Adrenal gland (tissue), 9 donors: ENCODE measurements at regions not wholly inside any gene's neighbourhood (a gene's known extent, or its start where the extent isn't known, plus 50 kb on each side); places are given as distances from the start of the nearest gene placed in this dataset.

ENCODE experiments used
- DNase-seq, 7 donors: peaks; one replicate each; pipeline ENCODE4 v3.0.0-alpha.2; 2019 to 2020
- H3K27ac ChIP-seq, 5 donors: fragments of 200-600 bp; sonication (generic) in 4 of 5; 1 replicate in 3 of 5; 2 replicates in 2 of 5; pipeline versions ENCODE4 v1.5.1 to v1.8.0; 2016 to 2020; ENCODE audit warnings: mild to moderate bottlenecking in 1 of 5
- H3K27me3 ChIP-seq: fragments of 200-600 bp; 2 replicates; pipeline ENCODE4 v1.8.0; 2021
- H3K36me3 ChIP-seq, 2 donors: fragments of 200-600 bp; replicated peaks in 1 of 2; 1 replicate in 1 of 2; 2 replicates in 1 of 2; pipeline versions ENCODE4 v1.5.1 to v1.8.0; 2018 to 2022
- H3K4me1 ChIP-seq, 2 donors: fragments of 200-600 bp; replicated peaks in 1 of 2; 1 replicate in 1 of 2; 2 replicates in 1 of 2; pipeline versions ENCODE4 v1.5.1 to v1.8.0; 2018 to 2021
- H3K4me3 ChIP-seq, 4 donors: fragments of 200-600 bp; sonication (generic) in 3 of 4; one replicate each; pipeline ENCODE4 v1.5.1; 2016 to 2018
- H3K9me3 ChIP-seq, 3 donors: fragments of 200-600 bp; sonication (generic) in 1 of 3; replicated peaks in 1 of 3; 1 replicate in 2 of 3; 2 replicates in 1 of 3; pipeline versions ENCODE4 v1.5.1 to v1.8.0; 2016 to 2021
- CTCF ChIP-seq, 6 experiments: fragments of 450-650 bp in 4 of 6; fragments of 200-600 bp in 2 of 6; sonication (generic) in 1 of 6; IDR thresholded peaks; 1 replicate in 5 of 6; 2 replicates in 1 of 6; pipeline versions ENCODE4 v1.5.1 to v1.8.0; 2016 to 2021; ENCODE audit warnings: antibody characterized with exemption in 6 of 6, mild to moderate bottlenecking in 2 of 6, moderate library complexity in 1 of 6
- POLR2A ChIP-seq, 2 donors: fragments of 450-650 bp; IDR thresholded peaks; one replicate each; pipeline ENCODE4 v1.6.1; 2017; ENCODE audit warnings: antibody characterized with exemption in 2 of 2, mild to moderate bottlenecking in 2 of 2, moderate library complexity in 1 of 2
- WGBS, 4 donors: extraction: QIAGEN DNeasy Blood & Tissue Kit in 2 of 4; methylation state at CpG; one replicate each; pipeline versions ENCODE4 v1.1.5 to v1.1.7; 2013 to 2017; 5-methylcytosine and 5-hydroxymethylcytosine counted together
- intact Hi-C, 2 donors: fragments of 100-400 bp; cut with DNase I; formaldehyde crosslinking; loops; one replicate each; pipeline versions ENCODE4 v1.14.1 to v1.15.0; 2022 to 2023
- donor health status: healthy with polysubstance abuse.
- donor health status: Bipolar disorder and iron deficiency.
- donor health status: DM: yes; HTN: yes; CAD: no.
- donor health status: DM: no; HTN: no; CAD: no.
- donor health status: DM: no; HTN: no; CAD: no.

- no peaks in the 10 kb centered on the region for H3K9me3 ChIP-seq
- no peak for DNase-seq
- H3K4me3 ChIP-seq = no peak overlapping the region
- H3K27me3 ChIP-seq = no peaks in the 10 kb centered on the region
- H3K36me3 ChIP-seq = no peaks in the 10 kb centered on the region
- WGBS, 4 donors = 69 to 83% (median 74%) methylated on average over 1 of the region's 1 CpG
- peaks cover 0 to 10% of the 10 kb centered on the region in 2 donors for H3K4me1 ChIP-seq
- TF ChIP-seq CTCF (IDR thresholded peaks at IDR 0.05) = no peak
- no peak for TF ChIP-seq POLR2A (IDR thresholded peaks at IDR 0.05)
- intact Hi-C loops = no loop called here
- no peak overlapping the region for H3K27ac ChIP-seq
Observed at GRCh38 chr11:96621161-96621560, 231.3 kb downstream of the JRKL start.

- peak in 2 of 7 donors; percentile 24 to 31 for DNase-seq
- H3K36me3 ChIP-seq = no peaks in the 10 kb centered on the region
- 68 to 75% (median 70%) methylated on average over 6 of the region's 6 CpGs for WGBS, 4 donors
- intact Hi-C loops = no loop called here
- peaks cover 0 to 10% of the 10 kb centered on the region in 2 donors for H3K4me1 ChIP-seq
- no peaks in the 10 kb centered on the region for H3K27me3 ChIP-seq
- no peak overlapping the region for H3K4me3 ChIP-seq
- TF ChIP-seq POLR2A (IDR thresholded peaks at IDR 0.05) = no peak
- no peak for TF ChIP-seq CTCF (IDR thresholded peaks at IDR 0.05)
- H3K27ac ChIP-seq = no peak overlapping the region
- no peaks in the 10 kb centered on the region for H3K9me3 ChIP-seq
Observed at GRCh38 chr11:96622026-96622634, 232.3 kb downstream of the JRKL start.

GRCh38 chr11:96624126-96624525, 234.3 kb downstream of the JRKL start:
- TF ChIP-seq CTCF (IDR thresholded peaks at IDR 0.05) (no peak), POLR2A (IDR thresholded peaks at IDR 0.05) (no peak)
- Histone ChIP-seq H3K4me1 (peaks cover 0 to 10% of the 10 kb centered on the region in 2 donors), H3K4me3 (no peak overlapping the region), H3K36me3 (no peaks in the 10 kb centered on the region), H3K9me3 (no peaks in the 10 kb centered on the region), H3K27ac (no peak overlapping the region), H3K27me3 (no peaks in the 10 kb centered on the region)
- intact Hi-C loops = no loop called here
- 82 to 86% (median 85%) methylated on average over 2 of the region's 2 CpGs for WGBS, 4 donors
- DNase-seq = no peak

GRCh38 chr11:96627376-96627775, 237.6 kb downstream of the JRKL start:
- Histone ChIP-seq H3K4me3 (no peak overlapping the region), H3K4me1 (peaks cover 0 to 2% of the 10 kb centered on the region in 2 donors), H3K27ac (no peak overlapping the region), H3K36me3 (no peaks in the 10 kb centered on the region), H3K27me3 (no peaks in the 10 kb centered on the region), H3K9me3 (no peaks in the 10 kb centered on the region)
- intact Hi-C loops = no loop called here
- TF ChIP-seq POLR2A (IDR thresholded peaks at IDR 0.05) (no peak), CTCF (IDR thresholded peaks at IDR 0.05) (no peak)
- WGBS, 4 donors = 73 to 84% (median 80%) methylated on average over 2 of the region's 2 CpGs
- DNase-seq = no peak
